Fibroblast of skin of left quadriceps (primary cell): ENCODE measurements at regions not wholly inside any gene's neighbourhood (a gene's known extent, or its start where the extent isn't known, plus 50 kb on each side); places are given as distances from the start of the nearest gene placed in this dataset.

Source experiments
- DNase-seq, 2 experiments: peaks; one replicate each; pipeline ENCODE4 v3.0.0-alpha.2; 2013; ENCODE audit warnings: low read depth in 2 of 2

- DNase-seq = no peak
Observed at GRCh38 chr6:23890543-23891227, 235.3 kb upstream of the NRSN1 start.

- no peak for DNase-seq
Observed at GRCh38 chr6:23905133-23905815, 220.7 kb upstream of the NRSN1 start.

GRCh38 chr6:23910420-23910819 is 215.6 kb upstream of the NRSN1 start:
- no peak for DNase-seq

GRCh38 chr6:23927935-23928334 is 198.1 kb upstream of the NRSN1 start:
- no peak for DNase-seq

- no peak for DNase-seq
Observed at GRCh38 chr6:23929201-23929600, 196.8 kb upstream of the NRSN1 start.

- no peak for DNase-seq
Observed at GRCh38 chr6:23940466-23940865, 185.5 kb upstream of the NRSN1 start.

- DNase-seq = no peak
Observed at GRCh38 chr6:23951691-23952090, 174.3 kb upstream of the NRSN1 start.

GRCh38 chr6:23952245-23952644 is 173.8 kb upstream of the NRSN1 start:
- DNase-seq = no peak

- no peak for DNase-seq
Observed at GRCh38 chr6:23953976-23954375, 172.0 kb upstream of the NRSN1 start.

GRCh38 chr6:23957017-23957416 is 169.0 kb upstream of the NRSN1 start:
- DNase-seq = no peak

GRCh38 chr6:23964865-23965264 is 161.2 kb upstream of the NRSN1 start:
- DNase-seq = no peak

- no peak for DNase-seq
Observed at GRCh38 chr6:23969344-23969743, 156.7 kb upstream of the NRSN1 start.

- no peak for DNase-seq
Observed at GRCh38 chr6:23977706-23978105, 148.3 kb upstream of the NRSN1 start.

- DNase-seq = no peak
Observed at GRCh38 chr6:23980965-23981364, 145.1 kb upstream of the NRSN1 start.

- no peak for DNase-seq
Observed at GRCh38 chr6:23981923-23982322, 144.1 kb upstream of the NRSN1 start.

GRCh38 chr6:23983735-23984134 is 142.3 kb upstream of the NRSN1 start:
- DNase-seq = no peak

- no peak for DNase-seq
Observed at GRCh38 chr6:23985015-23985414, 141.0 kb upstream of the NRSN1 start.

GRCh38 chr6:23989885-23990533 is 136.0 kb upstream of the NRSN1 start:
- no peak for DNase-seq

GRCh38 chr6:23994013-23994412 is 132.0 kb upstream of the NRSN1 start:
- DNase-seq = no peak

GRCh38 chr6:24004062-24004461 is 122.0 kb upstream of the NRSN1 start:
- DNase-seq = no peak

- no peak for DNase-seq
Observed at GRCh38 chr6:24004659-24005058, 121.4 kb upstream of the NRSN1 start.

- DNase-seq = no peak
Observed at GRCh38 chr6:24006254-24006653, 119.8 kb upstream of the NRSN1 start.

- no peak for DNase-seq
Observed at GRCh38 chr6:24009319-24009718, 116.7 kb upstream of the NRSN1 start.
